MM.1S (cell line): ENCODE measurements at regions not wholly inside any gene's neighbourhood (a gene's known extent, or its start where the extent isn't known, plus 50 kb on each side); places are given as distances from the start of the nearest gene placed in this dataset.

Experiments used
- DNase-seq: peaks from one replicate; pipeline ENCODE4 v3.0.0-alpha.2; 2015
- H2AFZ ChIP-seq: fragments of 300-600 bp; sonication (generic); 2 replicates; pipeline ENCODE4 v1.6.0; 2016; ENCODE audit warnings: antibody characterized with exemption, low read length
- H3F3A ChIP-seq: fragments of 300-600 bp; sonication (generic); 2 replicates; pipeline ENCODE4 v1.6.1; 2016; ENCODE audit warnings: mild to moderate bottlenecking, antibody characterized with exemption, low read length, moderate library complexity, mixed read lengths; ENCODE audit not compliant: insufficient read depth
- H3K27ac ChIP-seq: fragments of 300-600 bp; sonication (generic); 2 replicates; pipeline ENCODE4 v1.5.1; 2016; ENCODE audit warnings: mild to moderate bottlenecking, low read length
- H3K27me3 ChIP-seq: fragments of 300-600 bp; sonication (generic); replicated peaks from 2 replicates; pipeline ENCODE4 v1.6.0; 2016; ENCODE audit warnings: low read length; ENCODE audit not compliant: insufficient read depth
- H3K36me3 ChIP-seq: fragments of 300-600 bp; sonication (generic); replicated peaks from 2 replicates; pipeline ENCODE4 v1.6.1; 2016; ENCODE audit warnings: mild to moderate bottlenecking, low read length, mixed read lengths; ENCODE audit not compliant: insufficient read depth
- H3K4me1 ChIP-seq: fragments of 300-600 bp; sonication (generic); 2 replicates; pipeline ENCODE4 v1.6.1; 2016; ENCODE audit warnings: low read length, mixed read lengths
- H3K4me2 ChIP-seq: fragments of 300-600 bp; sonication (generic); 2 replicates; pipeline ENCODE4 v1.6.0; 2016; ENCODE audit warnings: low read depth, low read length
- H3K4me3 ChIP-seq: fragments of 300-600 bp; sonication (generic); 2 replicates; pipeline ENCODE4 v1.5.1; 2016; ENCODE audit warnings: low read length, mixed read lengths
- H3K79me2 ChIP-seq: fragments of 300-600 bp; sonication (generic); 2 replicates; pipeline ENCODE4 v1.6.1; 2016; ENCODE audit warnings: mixed run types, low read length, mixed read lengths
- H3K9ac ChIP-seq: fragments of 300-600 bp; sonication (generic); 2 replicates; pipeline ENCODE4 v1.6.1; 2016; ENCODE audit warnings: low read length, mixed read lengths
- H3K9me2 ChIP-seq: fragments of 300-600 bp; sonication (generic); replicated peaks from 2 replicates; pipeline ENCODE4 v1.6.1; 2016; ENCODE audit warnings: mild to moderate bottlenecking, low read length, mixed read lengths; ENCODE audit not compliant: insufficient read depth
- H3K9me3 ChIP-seq: fragments of 300-600 bp; sonication (generic); replicated peaks from 2 replicates; pipeline ENCODE4 v1.6.1; 2016; ENCODE audit warnings: mild to moderate bottlenecking, low read length, mixed read lengths; ENCODE audit not compliant: insufficient read depth
- H4K20me1 ChIP-seq: fragments of 300-600 bp; sonication (generic); 2 replicates; pipeline ENCODE4 v1.6.1; 2016; ENCODE audit warnings: mild to moderate bottlenecking, low read length, moderate library complexity, mixed read lengths; ENCODE audit not compliant: insufficient read depth
- EZH2 ChIP-seq: fragments of 300-600 bp; sonication (generic); optimal IDR thresholded peaks from 2 replicates; pipeline ENCODE3; 2017; ENCODE audit warnings: low read depth, mild to moderate bottlenecking, antibody characterized with exemption, low read length, mixed read lengths
- EZH2phosphoT487 ChIP-seq: fragments of 300-600 bp; sonication (generic); IDR thresholded peaks from 2 replicates; pipeline ENCODE4 v1.6.1; 2018; ENCODE audit warnings: antibody characterized with exemption, low read length
- TF ChIP-seq, protein P1 (sequence below): fragments of 300-600 bp; sonication (generic); IDR thresholded peaks from 2 replicates; pipeline ENCODE4 v1.5.1; 2016; ENCODE audit warnings: antibody characterized with exemption, low read length, mixed read lengths

- H4K20me1 ChIP-seq, result no peaks in the 10 kb centered on the region
- DNase-seq, result no peak
- no peak overlapping the region for H3K27ac ChIP-seq
- no peak overlapping the region for H2AFZ ChIP-seq
- H3K36me3 ChIP-seq, result no peaks in the 10 kb centered on the region
- H3K79me2 ChIP-seq, result no peaks in the 10 kb centered on the region
- no peak overlapping the region for H3K4me3 ChIP-seq
- H3K9ac ChIP-seq, result no peak overlapping the region
- H3K27me3 ChIP-seq, result no peaks in the 10 kb centered on the region
- TF ChIP-seq EZH2phosphoT487 (no peak), EZH2 (no peak)
- TF ChIP-seq, protein P1, sequence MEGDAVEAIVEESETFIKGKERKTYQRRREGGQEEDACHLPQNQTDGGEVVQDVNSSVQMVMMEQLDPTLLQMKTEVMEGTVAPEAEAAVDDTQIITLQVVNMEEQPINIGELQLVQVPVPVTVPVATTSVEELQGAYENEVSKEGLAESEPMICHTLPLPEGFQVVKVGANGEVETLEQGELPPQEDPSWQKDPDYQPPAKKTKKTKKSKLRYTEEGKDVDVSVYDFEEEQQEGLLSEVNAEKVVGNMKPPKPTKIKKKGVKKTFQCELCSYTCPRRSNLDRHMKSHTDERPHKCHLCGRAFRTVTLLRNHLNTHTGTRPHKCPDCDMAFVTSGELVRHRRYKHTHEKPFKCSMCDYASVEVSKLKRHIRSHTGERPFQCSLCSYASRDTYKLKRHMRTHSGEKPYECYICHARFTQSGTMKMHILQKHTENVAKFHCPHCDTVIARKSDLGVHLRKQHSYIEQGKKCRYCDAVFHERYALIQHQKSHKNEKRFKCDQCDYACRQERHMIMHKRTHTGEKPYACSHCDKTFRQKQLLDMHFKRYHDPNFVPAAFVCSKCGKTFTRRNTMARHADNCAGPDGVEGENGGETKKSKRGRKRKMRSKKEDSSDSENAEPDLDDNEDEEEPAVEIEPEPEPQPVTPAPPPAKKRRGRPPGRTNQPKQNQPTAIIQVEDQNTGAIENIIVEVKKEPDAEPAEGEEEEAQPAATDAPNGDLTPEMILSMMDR, result no peak
- no peaks in the 10 kb centered on the region for H3F3A ChIP-seq
- H3K9me2 ChIP-seq, result no peaks in the 10 kb centered on the region
- H3K4me1 ChIP-seq, result peaks cover 10% of the 10 kb centered on the region
- H3K4me2 ChIP-seq, result no peak overlapping the region
- H3K9me3 ChIP-seq, result no peaks in the 10 kb centered on the region
Measured at GRCh38 chr15:85955501-85956391, 123.9 kb upstream of the AGBL1 start.

DNA sequence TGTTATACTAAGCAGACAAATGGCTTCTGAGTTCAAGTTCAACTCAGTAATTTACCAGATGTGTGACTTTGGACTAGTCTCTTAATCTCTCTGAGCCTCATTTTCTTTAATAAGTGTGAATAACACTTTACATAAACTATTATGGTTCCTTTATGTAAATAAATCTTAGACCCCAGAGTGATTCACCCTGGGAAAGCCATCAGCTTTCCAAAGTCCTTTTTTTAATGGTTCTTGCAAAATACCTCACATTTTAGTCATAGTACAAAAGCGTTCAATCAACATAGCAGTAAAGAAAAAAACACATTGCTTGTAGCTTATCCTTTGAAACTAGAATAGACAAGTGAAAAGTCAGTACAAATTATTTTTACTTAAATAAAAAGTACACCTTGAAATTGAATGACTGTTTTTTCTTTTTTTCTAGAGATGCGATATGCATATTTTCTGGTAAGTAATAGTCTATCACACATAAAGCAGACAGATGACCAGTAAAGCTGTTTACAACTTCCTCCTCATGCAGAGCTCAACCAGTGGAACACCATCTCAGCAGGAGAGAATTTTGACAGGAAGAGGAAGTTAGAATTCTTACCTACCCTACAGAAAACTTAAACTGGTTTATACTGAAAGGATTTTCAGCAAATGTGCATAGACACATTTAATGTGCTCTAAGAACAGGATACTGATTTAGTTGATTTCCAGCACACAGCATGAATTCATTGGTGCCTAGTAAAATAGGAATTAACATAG is 123.0 kb upstream of the AGBL1 start:
- Histone ChIP-seq H3K36me3 (no peaks in the 10 kb centered on the region), H2AFZ (no peak overlapping the region), H3K9ac (no peak overlapping the region), H3K9me2 (no peaks in the 10 kb centered on the region), H3K4me2 (no peak overlapping the region), H3K27me3 (no peaks in the 10 kb centered on the region), H3K9me3 (no peaks in the 10 kb centered on the region), H3K4me1 (peaks cover 5% of the 10 kb centered on the region; the same call in 1 of the 2 replicates), H4K20me1 (no peaks in the 10 kb centered on the region), H3F3A (no peaks in the 10 kb centered on the region), H3K27ac (no peak overlapping the region), H3K79me2 (no peaks in the 10 kb centered on the region), H3K4me3 (no peak overlapping the region)
- no peak for TF ChIP-seq EZH2phosphoT487
- TF ChIP-seq, protein P1, result no peak
- TF ChIP-seq EZH2, result no peak
- DNase-seq, result no peak

DNA sequence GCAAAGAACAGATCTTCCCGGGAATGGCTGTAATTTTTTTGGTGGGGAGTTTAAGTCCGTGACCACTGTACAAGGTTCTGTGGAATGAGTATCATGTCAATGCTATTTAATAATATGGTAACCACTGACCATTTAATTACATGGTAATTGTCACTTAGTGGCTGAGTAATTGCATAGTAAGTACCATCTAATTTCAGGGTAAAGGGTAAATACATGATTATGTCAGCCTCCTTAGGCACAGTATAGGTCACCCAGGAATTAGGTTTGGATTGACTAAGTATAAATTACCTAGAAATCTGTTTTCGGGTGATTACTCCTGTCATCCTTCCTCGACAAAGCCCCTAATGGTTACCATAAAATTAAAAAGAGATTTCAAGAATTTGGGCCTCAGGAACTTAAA is 120.1 kb upstream of the AGBL1 start:
- Histone ChIP-seq H3K36me3 (no peaks in the 10 kb centered on the region), H4K20me1 (no peaks in the 10 kb centered on the region), H3K4me2 (no peak overlapping the region), H3K79me2 (no peaks in the 10 kb centered on the region), H3K4me3 (no peak overlapping the region), H3K9me2 (no peaks in the 10 kb centered on the region), H3K27me3 (no peaks in the 10 kb centered on the region), H3K27ac (no peak overlapping the region), H3F3A (no peaks in the 10 kb centered on the region), H3K4me1 (no peaks in the 10 kb centered on the region), H2AFZ (no peak overlapping the region), H3K9me3 (no peaks in the 10 kb centered on the region), H3K9ac (no peak overlapping the region)
- no peak for DNase-seq
- TF ChIP-seq EZH2phosphoT487 (no peak), EZH2 (no peak)
- TF ChIP-seq, protein P1, result no peak
